K562 (cell line): ENCODE measurements at regions not wholly inside any gene's neighbourhood (a gene's known extent, or its start where the extent isn't known, plus 50 kb on each side); places are given as distances from the start of the nearest gene placed in this dataset.

Source experiments
- AFF1 ChIP-seq, 2 experiments: fragments of 450-650 bp; IDR thresholded peaks; 2 replicates each; pipeline ENCODE4 v1.6.1; 2018; ENCODE audit warnings: mild to moderate bottlenecking in 2 of 2, low read depth in 1 of 2; ENCODE audit not compliant: partially characterized antibody in 2 of 2
- ATF6 ChIP-seq: sonication (generic); formaldehyde crosslinking; IDR thresholded peaks from 2 replicates; pipeline ENCODE4 v1.4.0; 2020; ENCODE audit warnings: mild to moderate bottlenecking, missing genetic modification reagents
- CC2D1A ChIP-seq: fragments of 450-650 bp; IDR thresholded peaks from 2 replicates; pipeline ENCODE4 v1.6.1; 2017; ENCODE audit warnings: mild to moderate bottlenecking
- CREB1 ChIP-seq, 2 experiments: sonication (generic) in 1 of 2; formaldehyde crosslinking in 1 of 2; IDR thresholded peaks; 2 replicates each; pipeline versions ENCODE4 v1.6.1 to v1.8.0; 2012 to 2022; ENCODE audit warnings: inconsistent platforms in 1 of 2, mild to moderate bottlenecking in 1 of 2, missing genetic modification reagents in 1 of 2, moderate library complexity in 1 of 2
- CREM ChIP-seq: IDR thresholded peaks from 2 replicates; pipeline ENCODE4 v1.6.1; 2014; ENCODE audit warnings: antibody characterized with exemption, low read depth
- KLF16 ChIP-seq: IDR thresholded peaks from 2 replicates; pipeline ENCODE4 v1.6.1; 2016; ENCODE audit warnings: antibody characterized with exemption
- L3MBTL2 ChIP-seq: fragments of 450-650 bp; IDR thresholded peaks from 2 replicates; pipeline ENCODE4 v1.6.1; 2016; ENCODE audit warnings: mild to moderate bottlenecking, moderate library complexity
- MTA1 ChIP-seq: fragments of 450-650 bp; IDR thresholded peaks from 2 replicates; pipeline ENCODE4 v1.6.1; 2017; ENCODE audit warnings: borderline replicate concordance
- MTA2 ChIP-seq: fragments of 450-650 bp; IDR thresholded peaks from 2 replicates; pipeline ENCODE4 v1.6.1; 2016; ENCODE audit warnings: low read depth
- POLR2G ChIP-seq: fragments of 200-400 bp; formaldehyde crosslinking; IDR thresholded peaks from 2 replicates; pipeline ENCODE4 v1.6.1; 2017; ENCODE audit warnings: low read depth, mild to moderate bottlenecking, antibody characterized with exemption, low read length, moderate library complexity
- RUNX1 ChIP-seq: sonication (generic); IDR thresholded peaks from 2 replicates; pipeline ENCODE4 v1.6.1; 2016; ENCODE audit warnings: antibody characterized with exemption, low read depth
- STAG1 ChIP-seq: sonication (generic); formaldehyde crosslinking; IDR thresholded peaks from 2 replicates; pipeline ENCODE4 v1.5.0; 2020; ENCODE audit warnings: missing genetic modification reagents, borderline replicate concordance
- ZNF408 ChIP-seq: fragments of 250-450 bp; sonication (Bioruptor Pico); IDR thresholded peaks from 2 replicates; pipeline ENCODE4 v1.4.0; 2020; ENCODE audit warnings: low read depth, mild to moderate bottlenecking, moderate library complexity
- ZNF57 ChIP-seq: fragments of 450-650 bp; formaldehyde crosslinking; IDR thresholded peaks from 2 replicates; pipeline ENCODE4 v1.4.0; 2020; ENCODE audit warnings: mild to moderate bottlenecking, moderate library complexity
- TF ChIP-seq, protein P1 (sequence below): sonication (generic); formaldehyde crosslinking; IDR thresholded peaks from 2 replicates; pipeline ENCODE4 v1.8.1; 2023; ENCODE audit warnings: missing genetic modification reagents, mild to moderate bottlenecking, borderline replicate concordance
- TF ChIP-seq, protein P2 (sequence below): fragments of 450-650 bp; IDR thresholded peaks from 2 replicates; pipeline ENCODE4 v1.6.1; 2016; ENCODE audit warnings: borderline replicate concordance

DNA sequence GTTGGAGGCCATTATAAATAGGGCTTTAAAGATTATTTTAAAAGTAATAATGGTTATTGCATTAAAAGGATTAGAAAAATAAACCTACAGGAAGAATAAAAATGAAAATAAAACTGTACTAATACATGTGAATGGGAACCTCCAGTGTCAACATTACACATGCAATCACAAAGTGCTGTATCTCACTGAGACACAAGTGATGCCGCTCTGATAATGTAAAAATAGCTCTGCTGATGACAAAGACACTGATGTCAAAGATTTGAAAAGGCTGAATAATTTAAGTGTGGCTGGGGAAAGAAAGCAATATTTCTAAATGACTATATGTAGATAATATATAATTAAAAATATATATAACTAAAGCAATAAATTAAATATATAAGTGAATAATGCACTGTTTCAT is 129.1 kb upstream of the RAP2B start (continued):
- TF ChIP-seq STAG1 (CRISPR knock-in tag) (no peak), KLF16 (0 out of 2 replicates have a peak, but pooled peaks have one; percentile 10), CC2D1A (no peak), ZNF408 (CRISPR knock-in tag) (no peak), ATF6 (CRISPR knock-in tag) (no peak), CREB1 (IDR thresholded peaks at IDR 0.05) (no peak), CREB1 (CRISPR knock-in tag; IDR thresholded peaks at IDR 0.05) (no peak), L3MBTL2 (no peak), CREM (peak; percentile 62), RUNX1 (no peak), MTA1 (no peak), POLR2G (no peak), ZNF57 (CRISPR knock-in tag) (no peak), AFF1 (IDR thresholded peaks at IDR 0.05; ENCODE audit: low read depth in 1 of 2, partially characterized antibody in 2 of 2) (no peak), MTA2 (0 out of 2 replicates have a peak, but pooled peaks have one; percentile 40)
- TF ChIP-seq, protein P1, sequence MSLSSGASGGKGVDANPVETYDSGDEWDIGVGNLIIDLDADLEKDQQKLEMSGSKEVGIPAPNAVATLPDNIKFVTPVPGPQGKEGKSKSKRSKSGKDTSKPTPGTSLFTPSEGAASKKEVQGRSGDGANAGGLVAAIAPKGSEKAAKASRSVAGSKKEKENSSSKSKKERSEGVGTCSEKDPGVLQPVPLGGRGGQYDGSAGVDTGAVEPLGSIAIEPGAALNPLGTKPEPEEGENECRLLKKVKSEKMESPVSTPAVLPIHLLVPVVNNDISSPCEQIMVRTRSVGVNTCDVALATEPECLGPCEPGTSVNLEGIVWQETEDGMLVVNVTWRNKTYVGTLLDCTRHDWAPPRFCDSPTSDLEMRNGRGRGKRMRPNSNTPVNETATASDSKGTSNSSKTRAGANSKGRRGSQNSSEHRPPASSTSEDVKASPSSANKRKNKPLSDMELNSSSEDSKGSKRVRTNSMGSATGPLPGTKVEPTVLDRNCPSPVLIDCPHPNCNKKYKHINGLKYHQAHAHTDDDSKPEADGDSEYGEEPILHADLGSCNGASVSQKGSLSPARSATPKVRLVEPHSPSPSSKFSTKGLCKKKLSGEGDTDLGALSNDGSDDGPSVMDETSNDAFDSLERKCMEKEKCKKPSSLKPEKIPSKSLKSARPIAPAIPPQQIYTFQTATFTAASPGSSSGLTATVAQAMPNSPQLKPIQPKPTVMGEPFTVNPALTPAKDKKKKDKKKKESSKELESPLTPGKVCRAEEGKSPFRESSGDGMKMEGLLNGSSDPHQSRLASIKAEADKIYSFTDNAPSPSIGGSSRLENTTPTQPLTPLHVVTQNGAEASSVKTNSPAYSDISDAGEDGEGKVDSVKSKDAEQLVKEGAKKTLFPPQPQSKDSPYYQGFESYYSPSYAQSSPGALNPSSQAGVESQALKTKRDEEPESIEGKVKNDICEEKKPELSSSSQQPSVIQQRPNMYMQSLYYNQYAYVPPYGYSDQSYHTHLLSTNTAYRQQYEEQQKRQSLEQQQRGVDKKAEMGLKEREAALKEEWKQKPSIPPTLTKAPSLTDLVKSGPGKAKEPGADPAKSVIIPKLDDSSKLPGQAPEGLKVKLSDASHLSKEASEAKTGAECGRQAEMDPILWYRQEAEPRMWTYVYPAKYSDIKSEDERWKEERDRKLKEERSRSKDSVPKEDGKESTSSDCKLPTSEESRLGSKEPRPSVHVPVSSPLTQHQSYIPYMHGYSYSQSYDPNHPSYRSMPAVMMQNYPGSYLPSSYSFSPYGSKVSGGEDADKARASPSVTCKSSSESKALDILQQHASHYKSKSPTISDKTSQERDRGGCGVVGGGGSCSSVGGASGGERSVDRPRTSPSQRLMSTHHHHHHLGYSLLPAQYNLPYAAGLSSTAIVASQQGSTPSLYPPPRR (CRISPR knock-in tag), result no peak
- TF ChIP-seq, protein P2, sequence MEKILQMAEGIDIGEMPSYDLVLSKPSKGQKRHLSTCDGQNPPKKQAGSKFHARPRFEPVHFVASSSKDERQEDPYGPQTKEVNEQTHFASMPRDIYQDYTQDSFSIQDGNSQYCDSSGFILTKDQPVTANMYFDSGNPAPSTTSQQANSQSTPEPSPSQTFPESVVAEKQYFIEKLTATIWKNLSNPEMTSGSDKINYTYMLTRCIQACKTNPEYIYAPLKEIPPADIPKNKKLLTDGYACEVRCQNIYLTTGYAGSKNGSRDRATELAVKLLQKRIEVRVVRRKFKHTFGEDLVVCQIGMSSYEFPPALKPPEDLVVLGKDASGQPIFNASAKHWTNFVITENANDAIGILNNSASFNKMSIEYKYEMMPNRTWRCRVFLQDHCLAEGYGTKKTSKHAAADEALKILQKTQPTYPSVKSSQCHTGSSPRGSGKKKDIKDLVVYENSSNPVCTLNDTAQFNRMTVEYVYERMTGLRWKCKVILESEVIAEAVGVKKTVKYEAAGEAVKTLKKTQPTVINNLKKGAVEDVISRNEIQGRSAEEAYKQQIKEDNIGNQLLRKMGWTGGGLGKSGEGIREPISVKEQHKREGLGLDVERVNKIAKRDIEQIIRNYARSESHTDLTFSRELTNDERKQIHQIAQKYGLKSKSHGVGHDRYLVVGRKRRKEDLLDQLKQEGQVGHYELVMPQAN, result no peak
